ENCODE measurements at regions not wholly inside any gene's neighbourhood (a gene's known extent, or its start where the extent isn't known, plus 50 kb on each side); places are given as distances from the start of the nearest gene placed in this dataset.

GRCh38 chr10:94198324-94198723 is 164.4 kb downstream of the NOC3L start:
- TF ChIP-seq CTCF (IDR thresholded peaks at IDR 0.05) (no peak), POLR2A (IDR thresholded peaks at IDR 0.05) (no peak)
- intact Hi-C loops (cut with DNase I; ENCODE audit: low total_unique reads): no loop called here
- H3K4me3 ChIP-seq (ENCODE audit: low read depth, poor library complexity, severe bottlenecking): no peak overlapping the region
- DNase-seq (ENCODE audit: low spot score in 2 of 2): no peak
- WGBS, 2 donors: 92 to 93% methylated on average over 2 of the region's 2 CpGs

GRCh38 chr10:94199565-94199964 is 163.2 kb downstream of the NOC3L start:
- DNase-seq (ENCODE audit: low spot score in 2 of 2): no peak
- H3K4me3 ChIP-seq (ENCODE audit: low read depth, poor library complexity, severe bottlenecking): no peak overlapping the region
- 51 to 62% methylated on average over 5 of the region's 5 CpGs for WGBS, 2 donors
- intact Hi-C loops (cut with DNase I; ENCODE audit: low total_unique reads): no loop called here
- TF ChIP-seq POLR2A (IDR thresholded peaks at IDR 0.05) (no peak), CTCF (IDR thresholded peaks at IDR 0.05) (no peak)

- intact Hi-C loops (cut with DNase I; ENCODE audit: low total_unique reads): no loop called here
- no peak overlapping the region for H3K4me3 ChIP-seq (ENCODE audit: low read depth, poor library complexity, severe bottlenecking)
Observed at GRCh38 chr10:94200146-94200837, 162.4 kb downstream of the NOC3L start.

GRCh38 chr10:94205396-94205831 is 157.3 kb downstream of the NOC3L start:
- H3K4me3 ChIP-seq (ENCODE audit: low read depth, poor library complexity, severe bottlenecking): no peak overlapping the region
- DNase-seq (ENCODE audit: low spot score in 2 of 2): no peak
- intact Hi-C loops (cut with DNase I; ENCODE audit: low total_unique reads): no loop called here
- 26 to 33% methylated on average over 3 of the region's 3 CpGs for WGBS, 2 donors
- TF ChIP-seq CTCF (IDR thresholded peaks at IDR 0.05) (no peak), POLR2A (IDR thresholded peaks at IDR 0.05) (no peak)

More at GRCh38 chr10:94200146-94200837, 162.4 kb downstream of the NOC3L start:
- WGBS, 2 donors: 83 to 85% methylated on average over 2 of the region's 2 CpGs
- no peak for TF ChIP-seq POLR2A (IDR thresholded peaks at IDR 0.05)
- no peak for TF ChIP-seq CTCF (IDR thresholded peaks at IDR 0.05)
- DNase-seq (ENCODE audit: low spot score in 2 of 2): no peak

- intact Hi-C loops (cut with DNase I; ENCODE audit: low total_unique reads): no loop called here
- TF ChIP-seq POLR2A (IDR thresholded peaks at IDR 0.05) (no peak), CTCF (IDR thresholded peaks at IDR 0.05) (no peak)
- DNase-seq (ENCODE audit: low spot score in 2 of 2): no peak
- WGBS, 2 donors: 77 to 84% methylated on average over 2 of the region's 2 CpGs
- no peak overlapping the region for H3K4me3 ChIP-seq (ENCODE audit: low read depth, poor library complexity, severe bottlenecking)
Observed at GRCh38 chr10:94206176-94206575, 156.6 kb downstream of the NOC3L start.

GRCh38 chr10:94208315-94208714 is 154.4 kb downstream of the NOC3L start:
- DNase-seq (ENCODE audit: low spot score in 2 of 2): no peak
- no peak for TF ChIP-seq CTCF (IDR thresholded peaks at IDR 0.05)
- no peak for TF ChIP-seq POLR2A (IDR thresholded peaks at IDR 0.05)
- 71 to 88% methylated on average over 1 of the region's 1 CpG for WGBS, 2 donors
- no peak overlapping the region for H3K4me3 ChIP-seq (ENCODE audit: low read depth, poor library complexity, severe bottlenecking)
- intact Hi-C loops (cut with DNase I; ENCODE audit: low total_unique reads): no loop called here
